ENCODE measurements at regions not wholly inside any gene's neighbourhood (a gene's known extent, or its start where the extent isn't known, plus 50 kb on each side); places are given as distances from the start of the nearest gene placed in this dataset.

DNA sequence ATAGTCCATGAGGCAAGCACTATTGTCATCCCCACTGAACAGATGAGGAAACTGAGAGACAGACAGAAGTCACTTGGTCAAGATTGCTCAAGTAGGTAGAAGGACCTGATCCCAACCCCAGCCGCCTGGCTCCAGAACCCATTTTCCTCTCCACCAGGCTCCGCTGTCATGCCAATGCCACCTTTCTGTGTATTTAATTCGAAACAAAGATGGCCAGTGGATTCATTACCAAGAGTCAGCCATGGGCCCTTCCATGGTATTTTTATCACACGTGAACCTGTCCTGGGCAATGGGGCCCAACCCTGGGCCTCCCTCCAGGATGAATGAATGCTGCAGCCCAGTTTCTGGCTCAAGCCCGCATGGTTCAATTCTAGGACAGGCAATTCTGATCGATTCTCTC lies 673.4 kb downstream of the BCL11B start:
- TF ChIP-seq CTCF (IDR thresholded peaks at IDR 0.05): no peak
- no peak for TF ChIP-seq POLR2A (IDR thresholded peaks at IDR 0.05)

All from breast epithelium (tissue), 3 donors.